ENCODE measurements at regions not wholly inside any gene's neighbourhood (a gene's known extent, or its start where the extent isn't known, plus 50 kb on each side); places are given as distances from the start of the nearest gene placed in this dataset.

DNA sequence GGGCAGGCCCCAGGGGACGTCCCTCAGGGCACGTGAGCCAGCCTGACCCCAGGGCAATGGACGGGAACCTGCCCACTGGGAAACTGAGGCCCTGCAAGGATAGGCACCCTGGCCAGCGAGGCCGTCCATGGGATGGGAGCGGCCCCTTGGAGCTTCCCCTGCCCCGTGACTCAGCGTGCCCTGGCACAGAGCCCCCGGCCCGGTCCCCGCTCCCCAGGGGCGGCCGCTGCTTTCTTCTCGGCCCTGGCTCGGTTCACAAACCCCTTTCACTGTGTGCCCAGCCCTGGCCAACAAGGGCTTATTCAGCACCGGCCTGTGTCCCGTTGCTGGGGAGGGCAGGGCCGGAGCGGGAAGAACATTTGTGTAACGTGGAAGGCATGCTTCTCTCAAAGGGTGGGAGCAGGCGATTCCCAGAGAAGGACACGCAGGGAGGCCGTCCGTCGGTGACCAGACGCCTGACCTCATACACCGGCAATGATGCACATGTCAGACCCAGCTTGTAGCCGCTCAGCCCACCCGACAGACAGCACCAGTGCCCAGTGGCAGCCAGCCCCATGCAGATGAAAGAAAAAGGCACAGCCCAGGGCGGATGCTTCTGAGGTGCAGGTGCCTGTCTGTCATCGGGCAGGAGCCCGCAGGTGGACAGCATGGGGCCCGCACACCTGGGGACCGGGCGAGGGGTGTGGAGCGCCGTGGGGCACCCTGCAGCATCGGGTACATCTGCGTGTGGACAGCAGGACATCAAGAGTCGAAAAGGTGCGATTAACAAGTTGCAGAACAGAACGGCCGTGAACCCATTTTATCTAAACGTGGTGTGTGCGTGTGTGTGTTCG, 94.5 kb downstream of the PDGFA start:
- no peak for DNase-seq

DNA sequence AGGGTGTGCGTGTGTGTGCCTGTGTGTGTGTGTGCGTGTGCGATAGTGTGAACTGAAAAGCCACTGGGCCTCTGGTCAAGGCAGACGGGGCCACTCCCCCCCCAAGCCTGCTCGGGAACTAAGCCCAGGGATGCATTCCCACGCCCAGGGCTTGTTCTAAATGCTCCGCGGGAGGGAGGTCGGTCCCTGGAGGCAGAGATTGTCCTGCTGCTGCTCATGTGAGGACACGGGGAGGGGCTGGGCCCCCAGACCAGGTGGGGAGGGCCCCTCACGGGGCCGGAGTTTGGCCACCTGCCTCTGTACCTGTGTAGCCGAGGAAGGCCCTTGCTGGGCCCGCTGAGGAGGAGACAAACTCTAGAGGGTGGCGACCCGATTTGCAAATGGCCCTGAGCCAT, 93.9 kb downstream of the PDGFA start:
- DNase-seq: no peak

GRCh38 chr7:426510-426909, 93.1 kb downstream of the PDGFA start:
- DNase-seq: no peak

- no peak for DNase-seq
These were observed 92.0 kb downstream of the PDGFA start for GRCh38 chr7:427506-428103.

- no peak for DNase-seq
These were observed 91.3 kb downstream of the PDGFA start for GRCh38 chr7:428387-428786.

GRCh38 chr7:428927-429827, 90.5 kb downstream of the PDGFA start:
- no peak for DNase-seq

GRCh38 chr7:429828-430180, 89.8 kb downstream of the PDGFA start:
- no peak for DNase-seq

GRCh38 chr7:431041-431440, 88.6 kb downstream of the PDGFA start:
- no peak for DNase-seq

GRCh38 chr7:431658-432111, 88.0 kb downstream of the PDGFA start:
- DNase-seq: no peak

DNA sequence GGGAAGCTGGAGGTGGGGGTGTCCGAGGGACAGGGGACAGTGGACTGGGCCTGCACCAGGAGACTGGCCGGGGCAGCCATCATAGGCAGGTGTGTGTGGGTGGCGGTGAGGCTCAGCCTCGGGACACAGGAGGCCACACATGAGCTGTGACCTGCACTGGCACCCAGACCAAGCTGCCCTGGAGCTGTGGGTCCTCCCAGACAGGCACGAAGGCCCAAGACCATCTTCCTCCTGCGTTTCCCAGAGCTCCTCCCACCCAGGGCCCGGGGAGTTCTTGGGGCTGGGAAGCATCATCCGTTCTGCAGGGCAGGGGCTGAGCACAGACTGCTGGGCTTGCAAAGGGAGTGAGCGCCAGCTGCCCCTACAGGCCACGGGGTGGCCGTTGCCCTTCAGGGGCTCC, 87.4 kb downstream of the PDGFA start:
- no peak for DNase-seq

GRCh38 chr7:432933-433332, 86.7 kb downstream of the PDGFA start:
- DNase-seq: no peak

DNA sequence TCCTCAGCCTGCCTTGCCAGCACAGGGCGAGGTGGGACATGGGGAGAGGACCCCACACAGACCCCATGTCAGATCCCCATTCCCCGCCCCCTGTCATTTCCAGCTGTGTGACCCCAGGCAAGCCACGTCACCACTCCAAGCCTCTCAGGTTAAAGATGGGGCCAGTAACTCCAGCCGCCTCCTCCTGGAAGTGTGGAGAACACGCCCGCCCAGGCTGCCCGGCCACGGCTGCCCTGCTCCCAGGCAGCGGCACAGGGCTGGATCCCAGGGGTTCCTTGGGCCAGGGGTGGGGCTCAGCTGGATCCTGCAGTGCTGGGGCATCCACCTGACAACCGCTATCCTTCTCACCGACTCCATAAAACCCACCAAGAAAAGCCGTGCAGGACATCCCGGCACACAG, 86.1 kb downstream of the PDGFA start:
- no peak for DNase-seq

- DNase-seq: peak; percentile 31
These were observed 84.6 kb downstream of the PDGFA start for GRCh38 chr7:434891-435629.

GRCh38 chr7:435630-436366, 83.8 kb downstream of the PDGFA start:
- DNase-seq: peak; percentile 72

- DNase-seq: no peak
These were observed 83.1 kb downstream of the PDGFA start for GRCh38 chr7:436367-437128.

GRCh38 chr7:437329-438251, 82.1 kb downstream of the PDGFA start:
- DNase-seq: no peak

DNA sequence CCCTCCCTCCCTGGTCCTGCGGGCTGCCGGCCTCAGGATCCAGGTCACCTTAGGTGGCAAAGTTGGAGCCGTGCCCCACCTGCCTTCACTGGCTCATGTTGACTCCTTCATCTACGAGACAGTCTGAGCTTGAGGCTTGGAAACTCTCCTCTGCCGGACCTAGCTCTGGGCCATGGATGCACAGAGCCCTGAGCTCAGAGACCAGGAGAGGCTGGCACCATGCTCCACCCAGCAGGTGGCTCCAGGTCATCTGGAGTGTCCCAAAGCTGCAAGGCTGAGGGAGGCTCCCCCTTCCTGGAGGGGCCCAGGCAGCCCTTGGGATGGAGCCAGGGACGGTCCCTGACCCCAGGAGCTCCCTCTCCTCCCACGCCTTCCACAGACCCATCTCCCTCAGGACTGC, 81.3 kb downstream of the PDGFA start:
- DNase-seq: no peak

- no peak for DNase-seq
These were observed 80.7 kb downstream of the PDGFA start for GRCh38 chr7:438916-439315.

DNA sequence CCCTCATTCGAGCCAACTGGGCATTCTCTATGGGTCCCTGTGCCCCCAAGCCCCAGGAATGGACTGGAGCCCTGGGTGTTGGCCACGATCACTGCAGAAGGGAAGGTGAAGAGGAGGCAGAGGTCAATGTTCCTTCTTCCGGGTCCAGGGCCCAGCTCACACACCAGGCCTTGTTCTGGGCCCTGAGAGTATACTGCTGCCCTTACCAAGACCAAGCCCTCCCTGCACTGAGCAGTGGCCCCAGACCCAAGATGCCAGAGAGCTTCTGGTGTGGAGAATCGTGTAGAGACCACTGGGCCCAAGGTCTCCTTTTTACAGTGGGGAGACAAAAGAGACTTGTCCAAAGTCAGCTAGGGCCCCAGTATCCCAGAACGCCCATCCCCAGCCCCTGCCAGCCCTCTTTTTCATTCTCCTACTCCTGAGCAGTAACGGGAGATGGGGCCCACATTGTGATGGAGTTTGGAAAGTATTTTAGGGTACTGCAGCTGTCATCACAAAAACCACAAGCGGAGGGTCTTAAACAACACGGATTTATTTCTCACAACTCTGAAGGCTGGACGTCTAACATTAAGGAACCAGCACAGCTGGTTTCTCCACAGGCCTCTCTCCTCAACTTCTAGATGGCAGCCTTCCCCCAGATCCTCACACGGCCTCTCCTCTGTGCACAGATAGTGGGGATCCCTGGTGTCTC, 79.4 kb downstream of the PDGFA start:
- no peak for DNase-seq
